ENCODE measurements at regions not wholly inside any gene's neighbourhood (a gene's known extent, or its start where the extent isn't known, plus 50 kb on each side); places are given as distances from the start of the nearest gene placed in this dataset.
"Not testable (repeated sequence)": the region's sequence is repeated elsewhere in the genome, so short reads cannot be mapped to it uniquely, and the experiment has no call there.

DNA sequence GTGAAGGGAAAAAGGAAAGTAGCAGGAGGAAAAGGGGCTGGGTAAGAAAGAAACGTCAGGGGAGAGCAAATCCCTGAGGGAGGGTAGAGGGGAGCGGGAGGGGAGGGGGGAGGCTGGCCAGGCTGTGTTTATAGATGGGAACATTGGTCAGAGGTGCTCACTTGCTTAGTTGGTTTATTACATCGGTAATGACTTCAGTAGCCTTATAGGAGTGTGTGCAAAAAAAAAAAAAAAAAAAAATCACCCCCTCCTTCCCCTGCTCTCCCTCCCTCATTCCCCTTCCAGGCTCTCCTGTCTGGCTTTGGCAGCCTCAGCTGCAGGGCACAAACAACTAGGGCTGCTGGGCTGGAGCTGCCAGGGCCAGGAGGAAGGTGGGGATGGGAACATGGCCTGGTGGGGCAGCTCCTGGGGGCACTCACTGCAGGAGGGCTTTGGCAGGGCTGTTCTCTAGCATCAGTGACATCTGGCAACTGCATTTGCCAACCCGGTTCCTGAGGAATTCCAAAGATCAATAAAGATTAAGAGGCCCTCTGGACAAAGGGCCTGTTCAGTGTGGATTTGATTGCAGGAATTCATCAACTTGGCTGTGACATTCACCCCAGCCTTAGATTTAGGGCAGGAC is 334.5 kb upstream of the FRG2C start:
- Histone ChIP-seq H3K4ac (ENCODE audit: low read depth in 1 of 2, low read length in 2 of 2) (no peak overlapping the region), H2AFZ (ENCODE audit: low read depth, low read length) (no peak overlapping the region), H3K14ac (ENCODE audit: low read length in 2 of 2) (no peak overlapping the region), H2BK12ac (ENCODE audit: low read length in 2 of 2) (no peak overlapping the region), H3K23ac (ENCODE audit: low read length in 2 of 2) (no peak overlapping the region), H3K4me1 (ENCODE audit: control insufficient read depth, insufficient read depth, low read depth, low read length) (no peaks in the 10 kb centered on the region), H2BK5ac (ENCODE audit: low read depth, low read length, poor library complexity, severe bottlenecking) (no peak overlapping the region), H4K91ac (ENCODE audit: low read length) (no peak overlapping the region), H3K4me3 (ENCODE audit: insufficient read depth in 1 of 2, low read depth in 1 of 2, low read length in 2 of 2) (no peak overlapping the region), H2BK15ac (ENCODE audit: low read depth, poor library complexity, severe bottlenecking) (no peak overlapping the region), H3K27me3 (ENCODE audit: control insufficient read depth in 1 of 2, insufficient read depth in 1 of 2, low read length in 2 of 2) (peaks cover 0 to 58% of the 10 kb centered on the region in 2 experiments), H3K27ac (ENCODE audit: low read length, poor library complexity, severe bottlenecking) (no peak overlapping the region), H2AK5ac (ENCODE audit: low read length, severe bottlenecking) (no peak overlapping the region), H3K4me2 (ENCODE audit: low read length, poor library complexity, severe bottlenecking) (no peak overlapping the region), H3K18ac (ENCODE audit: low read depth in 1 of 2, low read length in 2 of 2) (no peak overlapping the region), H3K79me1 (replicated peaks; ENCODE audit: low read length, poor library complexity, severe bottlenecking) (no peaks in the 10 kb centered on the region), H4K8ac (ENCODE audit: low read length) (no peak overlapping the region), H2BK120ac (ENCODE audit: low read depth, low read length) (no peak overlapping the region), H3K36me3 (ENCODE audit: control insufficient read depth in 1 of 2, insufficient read depth in 2 of 2, low read depth in 1 of 2, low read length in 2 of 2) (no peaks in the 10 kb centered on the region), H3K9me3 (ENCODE audit: control insufficient read depth, low read length) (no peaks in the 10 kb centered on the region), H3K9ac (ENCODE audit: low read length) (no peak overlapping the region)
- DNase-seq = no peak
- WGBS = 13% methylated on average over 2 of the region's 4 CpGs

DNA sequence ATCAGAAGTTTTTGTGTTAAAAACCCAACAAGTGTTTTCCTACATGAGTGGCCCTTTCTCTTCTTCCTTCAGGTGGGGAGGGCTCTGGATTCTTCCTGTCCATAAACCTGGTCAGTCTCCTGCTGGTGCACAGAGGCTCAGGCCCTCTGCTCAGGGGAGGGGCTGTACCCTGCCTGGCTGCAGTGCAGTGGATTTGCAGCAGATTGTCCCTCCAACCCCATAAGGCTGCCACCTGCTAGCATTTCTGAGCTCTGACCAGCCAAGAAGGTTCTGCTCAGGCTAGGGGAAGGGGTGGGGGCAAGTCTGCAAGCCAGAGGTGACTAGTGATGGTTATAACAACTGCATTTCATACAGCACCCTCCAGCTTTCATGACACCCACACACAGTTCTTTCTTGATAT is 333.7 kb upstream of the FRG2C start:
- not testable (repeated sequence) for H2AFZ ChIP-seq (ENCODE audit: low read depth, low read length); H3K79me1 ChIP-seq (replicated peaks; ENCODE audit: low read length, poor library complexity, severe bottlenecking); H3K14ac ChIP-seq (ENCODE audit: low read length in 2 of 2); H2BK120ac ChIP-seq (ENCODE audit: low read depth, low read length); H3K4me1 ChIP-seq (ENCODE audit: control insufficient read depth, insufficient read depth, low read depth, low read length); H3K9me3 ChIP-seq (ENCODE audit: control insufficient read depth, low read length); H2AK5ac ChIP-seq (ENCODE audit: low read length, severe bottlenecking); H3K27ac ChIP-seq (ENCODE audit: low read length, poor library complexity, severe bottlenecking); H2BK5ac ChIP-seq (ENCODE audit: low read depth, low read length, poor library complexity, severe bottlenecking); H2BK15ac ChIP-seq (ENCODE audit: low read depth, poor library complexity, severe bottlenecking); H4K8ac ChIP-seq (ENCODE audit: low read length); H3K23ac ChIP-seq (ENCODE audit: low read length in 2 of 2); H3K4me3 ChIP-seq (ENCODE audit: insufficient read depth in 1 of 2, low read depth in 1 of 2, low read length in 2 of 2); H3K4ac ChIP-seq (ENCODE audit: low read depth in 1 of 2, low read length in 2 of 2); H2BK12ac ChIP-seq (ENCODE audit: low read length in 2 of 2); H3K9ac ChIP-seq (ENCODE audit: low read length); DNase-seq; H4K91ac ChIP-seq (ENCODE audit: low read length); H3K36me3 ChIP-seq (ENCODE audit: control insufficient read depth in 1 of 2, insufficient read depth in 2 of 2, low read depth in 1 of 2, low read length in 2 of 2); H3K4me2 ChIP-seq (ENCODE audit: low read length, poor library complexity, severe bottlenecking); H3K18ac ChIP-seq (ENCODE audit: low read depth in 1 of 2, low read length in 2 of 2)
- H3K27me3 ChIP-seq (ENCODE audit: control insufficient read depth in 1 of 2, insufficient read depth in 1 of 2, low read length in 2 of 2) = peaks cover 0 to 58% of the 10 kb centered on the region in 2 experiments

DNA sequence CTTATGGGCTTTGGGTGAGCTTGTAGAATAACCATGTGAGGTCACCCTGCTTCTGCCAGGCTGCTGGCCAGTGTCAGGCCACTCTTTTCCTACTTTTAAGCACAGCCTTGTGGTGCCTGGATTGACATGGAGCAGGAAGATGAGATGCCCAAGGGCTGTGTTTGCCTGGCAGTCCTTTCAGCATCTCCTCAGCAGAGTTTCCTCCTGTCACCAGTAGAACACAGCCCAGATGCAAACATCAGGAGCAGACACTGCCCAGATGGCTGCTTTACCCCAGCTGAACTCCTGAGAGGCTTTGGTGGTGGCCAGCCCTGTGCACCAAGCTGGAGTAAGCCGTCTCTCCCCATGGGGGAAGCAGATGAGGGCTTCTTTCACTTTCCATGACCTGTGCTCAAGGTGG is 332.0 kb upstream of the FRG2C start:
- H3K27ac ChIP-seq (ENCODE audit: low read length, poor library complexity, severe bottlenecking); H3K14ac ChIP-seq (ENCODE audit: low read length in 2 of 2); H3K4me1 ChIP-seq (ENCODE audit: control insufficient read depth, insufficient read depth, low read depth, low read length); H2BK5ac ChIP-seq (ENCODE audit: low read depth, low read length, poor library complexity, severe bottlenecking); H3K4ac ChIP-seq (ENCODE audit: low read depth in 1 of 2, low read length in 2 of 2); H2BK120ac ChIP-seq (ENCODE audit: low read depth, low read length); H2BK12ac ChIP-seq (ENCODE audit: low read length in 2 of 2); H3K9me3 ChIP-seq (ENCODE audit: control insufficient read depth, low read length); DNase-seq; H3K4me3 ChIP-seq (ENCODE audit: insufficient read depth in 1 of 2, low read depth in 1 of 2, low read length in 2 of 2); H3K79me1 ChIP-seq (replicated peaks; ENCODE audit: low read length, poor library complexity, severe bottlenecking); H3K9ac ChIP-seq (ENCODE audit: low read length); H3K4me2 ChIP-seq (ENCODE audit: low read length, poor library complexity, severe bottlenecking); H2BK15ac ChIP-seq (ENCODE audit: low read depth, poor library complexity, severe bottlenecking); H4K91ac ChIP-seq (ENCODE audit: low read length); H2AFZ ChIP-seq (ENCODE audit: low read depth, low read length); H3K23ac ChIP-seq (ENCODE audit: low read length in 2 of 2); H4K8ac ChIP-seq (ENCODE audit: low read length); H3K18ac ChIP-seq (ENCODE audit: low read depth in 1 of 2, low read length in 2 of 2); H3K36me3 ChIP-seq (ENCODE audit: control insufficient read depth in 1 of 2, insufficient read depth in 2 of 2, low read depth in 1 of 2, low read length in 2 of 2); H2AK5ac ChIP-seq (ENCODE audit: low read length, severe bottlenecking): not testable (repeated sequence)
- 71% methylated on average over 1 of the region's 1 CpG for WGBS
- H3K27me3 ChIP-seq (ENCODE audit: control insufficient read depth in 1 of 2, insufficient read depth in 1 of 2, low read length in 2 of 2) = peaks cover 0 to 57% of the 10 kb centered on the region in 2 experiments

GRCh38 chr3:75332794-75333193 is 331.3 kb upstream of the FRG2C start:
- Histone ChIP-seq H3K4me3 (ENCODE audit: insufficient read depth in 1 of 2, low read depth in 1 of 2, low read length in 2 of 2) (no peak overlapping the region), H4K8ac (ENCODE audit: low read length) (no peak overlapping the region), H2BK120ac (ENCODE audit: low read depth, low read length) (no peak overlapping the region), H3K14ac (ENCODE audit: low read length in 2 of 2) (no peak overlapping the region), H2BK15ac (ENCODE audit: low read depth, poor library complexity, severe bottlenecking) (no peak overlapping the region), H3K23ac (ENCODE audit: low read length in 2 of 2) (no peak overlapping the region), H2AK5ac (ENCODE audit: low read length, severe bottlenecking) (no peak overlapping the region), H3K36me3 (ENCODE audit: control insufficient read depth in 1 of 2, insufficient read depth in 2 of 2, low read depth in 1 of 2, low read length in 2 of 2) (no peaks in the 10 kb centered on the region), H3K27me3 (ENCODE audit: control insufficient read depth in 1 of 2, insufficient read depth in 1 of 2, low read length in 2 of 2) (peaks cover 0 to 57% of the 10 kb centered on the region in 2 experiments), H3K4ac (ENCODE audit: low read depth in 1 of 2, low read length in 2 of 2) (no peak overlapping the region), H4K91ac (ENCODE audit: low read length) (no peak overlapping the region), H2BK5ac (ENCODE audit: low read depth, low read length, poor library complexity, severe bottlenecking) (no peak overlapping the region), H3K18ac (ENCODE audit: low read depth in 1 of 2, low read length in 2 of 2) (no peak overlapping the region), H3K4me1 (ENCODE audit: control insufficient read depth, insufficient read depth, low read depth, low read length) (no peaks in the 10 kb centered on the region), H3K9ac (ENCODE audit: low read length) (no peak overlapping the region), H3K27ac (ENCODE audit: low read length, poor library complexity, severe bottlenecking) (no peak overlapping the region), H2BK12ac (ENCODE audit: low read length in 2 of 2) (no peak overlapping the region), H2AFZ (ENCODE audit: low read depth, low read length) (no peak overlapping the region), H3K4me2 (ENCODE audit: low read length, poor library complexity, severe bottlenecking) (no peak overlapping the region), H3K9me3 (ENCODE audit: control insufficient read depth, low read length) (peaks cover 5% of the 10 kb centered on the region), H3K79me1 (replicated peaks; ENCODE audit: low read length, poor library complexity, severe bottlenecking) (no peaks in the 10 kb centered on the region)
- WGBS = no CpG with 5 or more reads among the region's 2 CpGs
- no peak for DNase-seq

Measured in mesenchymal stem cell (in vitro differentiated cells and primary cell).